ENCODE measurements at regions not wholly inside any gene's neighbourhood (a gene's known extent, or its start where the extent isn't known, plus 50 kb on each side); places are given as distances from the start of the nearest gene placed in this dataset.

DNA sequence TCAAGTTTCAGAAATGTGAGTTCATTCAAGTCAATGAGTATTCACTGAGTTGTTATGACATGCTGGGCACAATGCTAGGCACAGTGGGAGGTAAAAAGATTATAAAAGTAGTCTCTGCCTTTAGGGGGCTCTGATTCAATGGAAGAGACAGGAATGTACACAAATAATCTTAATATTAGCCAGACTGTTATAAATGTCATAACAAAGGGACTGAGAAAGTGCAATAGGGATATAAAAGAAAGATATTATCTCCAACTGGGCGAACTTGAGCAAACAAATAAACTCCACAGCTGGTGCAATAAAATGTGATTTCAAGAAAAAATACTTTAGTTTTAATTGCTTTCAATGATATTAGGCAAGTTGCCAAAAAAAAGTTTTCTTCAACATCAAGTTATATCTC lies 755.2 kb downstream of the BRINP1 start:
- Histone ChIP-seq H3K9me3 (ENCODE audit: low read length) (no peaks in the 10 kb centered on the region), H3K9ac (ENCODE audit: low read length) (no peak overlapping the region), H3K27me3 (ENCODE audit: insufficient read depth, low read depth, low read length) (no peaks in the 10 kb centered on the region), H3K79me2 (replicated peaks; ENCODE audit: insufficient read depth, low read length) (no peaks in the 10 kb centered on the region), H3K4me2 (ENCODE audit: low read length) (no peak overlapping the region), H3K4me3 (ENCODE audit: low read length) (no peak overlapping the region), H4K20me1 (ENCODE audit: insufficient read depth) (no peaks in the 10 kb centered on the region), H3K9me2 (ENCODE audit: insufficient read depth, low read length) (no peaks in the 10 kb centered on the region), H3K36me3 (ENCODE audit: insufficient read depth, low read length) (no peaks in the 10 kb centered on the region), H3F3A (ENCODE audit: insufficient read depth, low read length, poor library complexity, severe bottlenecking) (no peaks in the 10 kb centered on the region), H3K27ac (ENCODE audit: low read length) (no peak overlapping the region), H2AFZ (ENCODE audit: low read depth, low read length) (no peak overlapping the region)
- TF ChIP-seq RAD21 (conservative IDR thresholded peaks at IDR 0.05) = no peak
- no peak for TF ChIP-seq EP300 (conservative IDR thresholded peaks at IDR 0.05; ENCODE audit: poor library complexity, severe bottlenecking)
- TF ChIP-seq, protein P1, sequence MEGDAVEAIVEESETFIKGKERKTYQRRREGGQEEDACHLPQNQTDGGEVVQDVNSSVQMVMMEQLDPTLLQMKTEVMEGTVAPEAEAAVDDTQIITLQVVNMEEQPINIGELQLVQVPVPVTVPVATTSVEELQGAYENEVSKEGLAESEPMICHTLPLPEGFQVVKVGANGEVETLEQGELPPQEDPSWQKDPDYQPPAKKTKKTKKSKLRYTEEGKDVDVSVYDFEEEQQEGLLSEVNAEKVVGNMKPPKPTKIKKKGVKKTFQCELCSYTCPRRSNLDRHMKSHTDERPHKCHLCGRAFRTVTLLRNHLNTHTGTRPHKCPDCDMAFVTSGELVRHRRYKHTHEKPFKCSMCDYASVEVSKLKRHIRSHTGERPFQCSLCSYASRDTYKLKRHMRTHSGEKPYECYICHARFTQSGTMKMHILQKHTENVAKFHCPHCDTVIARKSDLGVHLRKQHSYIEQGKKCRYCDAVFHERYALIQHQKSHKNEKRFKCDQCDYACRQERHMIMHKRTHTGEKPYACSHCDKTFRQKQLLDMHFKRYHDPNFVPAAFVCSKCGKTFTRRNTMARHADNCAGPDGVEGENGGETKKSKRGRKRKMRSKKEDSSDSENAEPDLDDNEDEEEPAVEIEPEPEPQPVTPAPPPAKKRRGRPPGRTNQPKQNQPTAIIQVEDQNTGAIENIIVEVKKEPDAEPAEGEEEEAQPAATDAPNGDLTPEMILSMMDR (IDR thresholded peaks at IDR 0.05; ENCODE audit: poor library complexity, severe bottlenecking) = no peak
- TF ChIP-seq MXI1 (conservative IDR thresholded peaks at IDR 0.05; ENCODE audit: poor library complexity, severe bottlenecking) = no peak
- TF ChIP-seq SMC3 (conservative IDR thresholded peaks at IDR 0.05; ENCODE audit: poor library complexity) = no peak
- TF ChIP-seq POLR2AphosphoS5 (IDR thresholded peaks at IDR 0.05) = no peak
- no peak for TF ChIP-seq TAF1 (IDR thresholded peaks at IDR 0.05; ENCODE audit: low read depth)
- TF ChIP-seq, protein P2, sequence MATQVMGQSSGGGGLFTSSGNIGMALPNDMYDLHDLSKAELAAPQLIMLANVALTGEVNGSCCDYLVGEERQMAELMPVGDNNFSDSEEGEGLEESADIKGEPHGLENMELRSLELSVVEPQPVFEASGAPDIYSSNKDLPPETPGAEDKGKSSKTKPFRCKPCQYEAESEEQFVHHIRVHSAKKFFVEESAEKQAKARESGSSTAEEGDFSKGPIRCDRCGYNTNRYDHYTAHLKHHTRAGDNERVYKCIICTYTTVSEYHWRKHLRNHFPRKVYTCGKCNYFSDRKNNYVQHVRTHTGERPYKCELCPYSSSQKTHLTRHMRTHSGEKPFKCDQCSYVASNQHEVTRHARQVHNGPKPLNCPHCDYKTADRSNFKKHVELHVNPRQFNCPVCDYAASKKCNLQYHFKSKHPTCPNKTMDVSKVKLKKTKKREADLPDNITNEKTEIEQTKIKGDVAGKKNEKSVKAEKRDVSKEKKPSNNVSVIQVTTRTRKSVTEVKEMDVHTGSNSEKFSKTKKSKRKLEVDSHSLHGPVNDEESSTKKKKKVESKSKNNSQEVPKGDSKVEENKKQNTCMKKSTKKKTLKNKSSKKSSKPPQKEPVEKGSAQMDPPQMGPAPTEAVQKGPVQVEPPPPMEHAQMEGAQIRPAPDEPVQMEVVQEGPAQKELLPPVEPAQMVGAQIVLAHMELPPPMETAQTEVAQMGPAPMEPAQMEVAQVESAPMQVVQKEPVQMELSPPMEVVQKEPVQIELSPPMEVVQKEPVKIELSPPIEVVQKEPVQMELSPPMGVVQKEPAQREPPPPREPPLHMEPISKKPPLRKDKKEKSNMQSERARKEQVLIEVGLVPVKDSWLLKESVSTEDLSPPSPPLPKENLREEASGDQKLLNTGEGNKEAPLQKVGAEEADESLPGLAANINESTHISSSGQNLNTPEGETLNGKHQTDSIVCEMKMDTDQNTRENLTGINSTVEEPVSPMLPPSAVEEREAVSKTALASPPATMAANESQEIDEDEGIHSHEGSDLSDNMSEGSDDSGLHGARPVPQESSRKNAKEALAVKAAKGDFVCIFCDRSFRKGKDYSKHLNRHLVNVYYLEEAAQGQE (IDR thresholded peaks at IDR 0.05; ENCODE audit: borderline replicate concordance) = no peak
- no peak for TF ChIP-seq EZH2 (IDR thresholded peaks at IDR 0.05; ENCODE audit: borderline replicate concordance, insufficient read depth, low read length, poor library complexity, severe bottlenecking)

DNA sequence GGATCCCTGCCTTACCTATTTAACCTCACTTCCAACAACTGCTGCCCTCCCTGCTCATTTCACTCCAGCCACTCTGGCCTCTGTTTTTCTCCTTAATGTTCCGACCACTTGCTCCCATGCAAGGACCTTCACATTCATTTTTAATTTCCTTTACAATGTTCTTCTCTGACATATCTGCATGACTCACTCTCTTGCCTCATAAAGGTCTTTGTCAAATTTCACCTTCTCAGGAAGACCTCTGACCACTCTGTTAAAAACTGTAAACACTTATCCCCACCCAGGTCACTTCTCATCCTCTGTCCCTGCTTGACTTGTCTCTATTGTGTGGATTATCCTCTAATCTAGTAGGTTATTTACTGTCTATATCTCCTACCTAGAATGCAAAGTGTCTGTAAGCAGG lies 751.2 kb downstream of the BRINP1 start:
- Histone ChIP-seq H3F3A (ENCODE audit: insufficient read depth, low read length, poor library complexity, severe bottlenecking) (no peaks in the 10 kb centered on the region), H3K4me2 (ENCODE audit: low read length) (no peak overlapping the region), H3K9me3 (ENCODE audit: low read length) (no peaks in the 10 kb centered on the region), H3K4me3 (ENCODE audit: low read length) (no peak overlapping the region), H4K20me1 (ENCODE audit: insufficient read depth) (no peaks in the 10 kb centered on the region), H3K27me3 (ENCODE audit: insufficient read depth, low read depth, low read length) (no peaks in the 10 kb centered on the region), H3K9me2 (ENCODE audit: insufficient read depth, low read length) (no peaks in the 10 kb centered on the region), H3K27ac (ENCODE audit: low read length) (no peak overlapping the region), H3K79me2 (replicated peaks; ENCODE audit: insufficient read depth, low read length) (no peaks in the 10 kb centered on the region), H2AFZ (ENCODE audit: low read depth, low read length) (no peak overlapping the region), H3K36me3 (ENCODE audit: insufficient read depth, low read length) (no peaks in the 10 kb centered on the region), H3K9ac (ENCODE audit: low read length) (no peak overlapping the region)
- TF ChIP-seq, protein P2 (IDR thresholded peaks at IDR 0.05; ENCODE audit: borderline replicate concordance) = no peak
- TF ChIP-seq RAD21 (conservative IDR thresholded peaks at IDR 0.05) (no peak), EZH2 (IDR thresholded peaks at IDR 0.05; ENCODE audit: borderline replicate concordance, insufficient read depth, low read length, poor library complexity, severe bottlenecking) (no peak), TAF1 (IDR thresholded peaks at IDR 0.05; ENCODE audit: low read depth) (no peak), EP300 (conservative IDR thresholded peaks at IDR 0.05; ENCODE audit: poor library complexity, severe bottlenecking) (no peak), SMC3 (conservative IDR thresholded peaks at IDR 0.05; ENCODE audit: poor library complexity) (no peak), POLR2AphosphoS5 (IDR thresholded peaks at IDR 0.05) (no peak)
- TF ChIP-seq, protein P1 (IDR thresholded peaks at IDR 0.05; ENCODE audit: poor library complexity, severe bottlenecking) = no peak

All from neural cell (in vitro differentiated cells).